ENCODE measurements at regions not wholly inside any gene's neighbourhood (a gene's known extent, or its start where the extent isn't known, plus 50 kb on each side); places are given as distances from the start of the nearest gene placed in this dataset.
"Not testable (repeated sequence)": the region's sequence is repeated elsewhere in the genome, so short reads cannot be mapped to it uniquely, and the experiment has no call there.

GRCh38 chr20:51184289-51184688, 161.4 kb upstream of the KCNG1 start:
- no peak for DNase-seq

GRCh38 chr20:51183451-51183850, 160.5 kb upstream of the KCNG1 start:
- no peak for DNase-seq

- DNase-seq: no peak
Observed at GRCh38 chr20:51182571-51182970, 159.7 kb upstream of the KCNG1 start.

- DNase-seq: no peak
Observed at GRCh38 chr20:51178153-51178552, 155.2 kb upstream of the KCNG1 start.

GRCh38 chr20:51176876-51177275, 154.0 kb upstream of the KCNG1 start:
- DNase-seq: no peak

GRCh38 chr20:51176446-51176845, 153.5 kb upstream of the KCNG1 start:
- DNase-seq: no peak

- DNase-seq: no peak
Observed at GRCh38 chr20:51175724-51176123, 152.8 kb upstream of the KCNG1 start.

GRCh38 chr20:51175156-51175555, 152.2 kb upstream of the KCNG1 start:
- DNase-seq: no peak

- DNase-seq: no peak
Observed at GRCh38 chr20:51174536-51174935, 151.6 kb upstream of the KCNG1 start.

GRCh38 chr20:51172558-51173428, 149.9 kb upstream of the KCNG1 start:
- no peak for DNase-seq

GRCh38 chr20:51171141-51171540, 148.2 kb upstream of the KCNG1 start:
- DNase-seq: no peak

- DNase-seq: no peak
Observed at GRCh38 chr20:51169813-51170212, 146.9 kb upstream of the KCNG1 start.

- DNase-seq: not testable (repeated sequence)
Observed at GRCh38 chr20:51167911-51168310, 145.0 kb upstream of the KCNG1 start.

- DNase-seq: no peak
Observed at GRCh38 chr20:51166489-51166888, 143.6 kb upstream of the KCNG1 start.

- DNase-seq: no peak
Observed at GRCh38 chr20:51165131-51165530, 142.2 kb upstream of the KCNG1 start.

GRCh38 chr20:51164731-51165130, 141.8 kb upstream of the KCNG1 start:
- no peak for DNase-seq

- DNase-seq: no peak
Observed at GRCh38 chr20:51163996-51164600, 141.2 kb upstream of the KCNG1 start.

- DNase-seq: no peak
Observed at GRCh38 chr20:51162015-51162414, 139.1 kb upstream of the KCNG1 start.

- DNase-seq: no peak
Observed at GRCh38 chr20:51160821-51161220, 137.9 kb upstream of the KCNG1 start.

- no peak for DNase-seq
Observed at GRCh38 chr20:51159981-51160380, 137.1 kb upstream of the KCNG1 start.

- peak; percentile 7 for DNase-seq
Observed at GRCh38 chr20:51159303-51159702, 136.4 kb upstream of the KCNG1 start.

- no peak for DNase-seq
Observed at GRCh38 chr20:51158226-51158625, 135.3 kb upstream of the KCNG1 start.

- DNase-seq: peak; percentile 63
Observed at GRCh38 chr20:51156041-51156982, 133.4 kb upstream of the KCNG1 start.

Measured in NCI-H1694 (cell line).